B cell (primary cell): ENCODE measurements at regions not wholly inside any gene's neighbourhood (a gene's known extent, or its start where the extent isn't known, plus 50 kb on each side); places are given as distances from the start of the nearest gene placed in this dataset.

Source experiments
- ATAC-seq: fragments of 200-7000 bp; cut with Tn5 transposase; one replicate; pipeline ENCODE4 v1.10.0; 2021; ENCODE audit warnings: low read depth, mild to moderate bottlenecking, moderate number of reproducible peaks, moderate library complexity
- CTCF ChIA-PET: fragments of 350-600 bp; sonication (Branson Sonifier 250); formaldehyde crosslinking; loops from one replicate; lab custom pipeline; 2021; ENCODE audit warnings: antibody characterized with exemption, inconsistent platforms; lab: Charles Lee
- POLR2A ChIA-PET: fragments of 350-600 bp; sonication (Branson Sonifier 250); formaldehyde crosslinking; loops from one replicate; lab custom pipeline; 2021; ENCODE audit warnings: antibody characterized with exemption; lab: Charles Lee
- DNase-seq: peaks from one replicate; pipeline ENCODE4 v3.0.0; 2013
- H2AFZ ChIP-seq: 2 replicates; pipeline ENCODE4 v1.6.1; 2012; ENCODE audit warnings: mild to moderate bottlenecking, low read depth, low read length; ENCODE audit not compliant: insufficient read depth, poor library complexity, severe bottlenecking
- H3K27ac ChIP-seq, 2 donors: 1 replicate in 1 of 2; 2 replicates in 1 of 2; pipeline ENCODE4 v1.5.1; 2012 to 2013; ENCODE audit warnings: low read length in 2 of 2, mild to moderate bottlenecking in 2 of 2, moderate library complexity in 1 of 2
- H3K27me3 ChIP-seq, 4 experiments: fragments of 200-600 bp in 1 of 4; sonication (generic) in 1 of 4; replicated peaks in 1 of 4; 1 replicate in 2 of 4; 2 replicates in 2 of 4; pipeline versions ENCODE4 v1.6.1 to v1.7.0; 2013 to 2016; ENCODE audit warnings: low read length in 3 of 4, mild to moderate bottlenecking in 2 of 4, mixed read lengths in 1 of 4, moderate library complexity in 1 of 4; ENCODE audit not compliant: insufficient read depth in 4 of 4, control insufficient read depth in 3 of 4; ENCODE audit errors: control extremely low read depth in 1 of 4
- H3K36me3 ChIP-seq, 2 experiments: replicated peaks in 1 of 2; 1 replicate in 1 of 2; 2 replicates in 1 of 2; pipeline versions ENCODE4 v1.6.1 to v1.7.1; 2013; ENCODE audit warnings: low read length in 1 of 2; ENCODE audit not compliant: insufficient read depth in 2 of 2, control insufficient read depth in 1 of 2; ENCODE audit errors: control extremely low read depth in 1 of 2, extremely low read depth in 1 of 2
- H3K4me1 ChIP-seq, 2 donors: fragments of 200-600 bp in 1 of 2; sonication (generic) in 1 of 2; 1 replicate in 1 of 2; 2 replicates in 1 of 2; pipeline versions ENCODE4 v1.5.1 to v1.6.1; 2013 to 2017; ENCODE audit warnings: low read length in 2 of 2; ENCODE audit not compliant: control insufficient read depth in 2 of 2, insufficient read depth in 2 of 2
- H3K4me2 ChIP-seq: replicated peaks from 2 replicates; pipeline ENCODE3; 2012; ENCODE audit warnings: mild to moderate bottlenecking, low read depth, low read length; ENCODE audit not compliant: poor library complexity, severe bottlenecking
- H3K4me3 ChIP-seq, 5 experiments: fragments of 200-600 bp in 1 of 5; sonication (generic) in 1 of 5; 1 replicate in 3 of 5; 2 replicates in 2 of 5; pipeline versions ENCODE4 v1.5.1 to v1.7.0; 2011 to 2016; ENCODE audit warnings: low read length in 4 of 5, mild to moderate bottlenecking in 4 of 5, low read depth in 2 of 5, control low read depth in 1 of 5, moderate library complexity in 1 of 5; ENCODE audit not compliant: insufficient read depth in 1 of 5; ENCODE audit errors: control extremely low read depth in 1 of 5, extremely low read depth in 1 of 5
- H3K79me2 ChIP-seq: fragments of 200-600 bp; sonication (generic); one replicate; pipeline ENCODE4 v1.6.0; 2016; ENCODE audit warnings: low read length; ENCODE audit not compliant: control insufficient read depth, insufficient read depth
- H3K9ac ChIP-seq: fragments of 200-600 bp; sonication (generic); 2 replicates; pipeline ENCODE4 v1.6.1; 2017; ENCODE audit warnings: mild to moderate bottlenecking, low read length, moderate library complexity
- H3K9me3 ChIP-seq, 3 donors: one replicate each; pipeline versions ENCODE4 v1.6.1 to v1.7.1; 2013; ENCODE audit warnings: low read length in 2 of 3; ENCODE audit not compliant: control insufficient read depth in 2 of 3, insufficient read depth in 1 of 3; ENCODE audit errors: control extremely low read depth in 1 of 3
- H4K20me1 ChIP-seq: 2 replicates; pipeline ENCODE4 v1.6.0; 2012; ENCODE audit warnings: mild to moderate bottlenecking, low read length; ENCODE audit not compliant: insufficient read depth, control insufficient read depth, poor library complexity, severe bottlenecking
- H3K27ac Mint-ChIP-seq: one replicate; pipeline ENCODE4 v1.8.0; 2021; ENCODE audit warnings: mixed read lengths
- H3K27me3 Mint-ChIP-seq: one replicate; pipeline ENCODE4 v1.8.0; 2021; ENCODE audit warnings: mixed read lengths
- H3K4me1 Mint-ChIP-seq: one replicate; pipeline ENCODE4 v1.8.0; 2021; ENCODE audit warnings: mixed read lengths
- H3K4me3 Mint-ChIP-seq: one replicate; pipeline ENCODE4 v1.8.0; 2021; ENCODE audit warnings: mixed read lengths
- H3K9me3 Mint-ChIP-seq: one replicate; pipeline ENCODE4 v1.8.0; 2022; ENCODE audit warnings: mixed read lengths; ENCODE audit not compliant: insufficient read depth
- CTCF ChIP-seq: fragments of 200-600 bp; IDR thresholded peaks from one replicate; pipeline ENCODE4 v1.8.0; 2022; ENCODE audit warnings: antibody characterized with exemption, mild to moderate bottlenecking
- EZH2 ChIP-seq: IDR thresholded peaks from 2 replicates; pipeline ENCODE4 v1.6.1; 2012; ENCODE audit warnings: borderline replicate concordance, low read depth, mild to moderate bottlenecking, moderate library complexity, low read length; ENCODE audit not compliant: insufficient read depth, poor library complexity, severe bottlenecking
- WGBS: methylation state at CpG from one replicate; pipeline ENCODE4 v1.1.5; 2013; ENCODE audit warnings: missing lambda C conversion rate; ENCODE audit not compliant: insufficient coverage; 5-methylcytosine and 5-hydroxymethylcytosine counted together
- intact Hi-C: fragments of 100-400 bp; cut with micrococcal nuclease; formaldehyde crosslinking; loops from one replicate; pipeline ENCODE4 v1.10.0; 2022

- CTCF ChIA-PET = no interaction called here
- POLR2A ChIA-PET = no interaction called here
- Histone ChIP-seq H3K27ac (no peak overlapping the region), H3K4me3 (no peak overlapping the region), H3K36me3 (no peaks in the 10 kb centered on the region), H4K20me1 (no peaks in the 10 kb centered on the region), H2AFZ (no peak overlapping the region), H3K4me1 (no peaks in the 10 kb centered on the region), H3K9me3 (peaks cover 0 to 4% (median 0%) of the 10 kb centered on the region in 3 donors), H3K27me3 (no peaks in the 10 kb centered on the region), H3K79me2 (no peaks in the 10 kb centered on the region), H3K4me2 (no peak overlapping the region), H3K9ac (no peak overlapping the region)
- WGBS = 89% methylated on average over 2 of the region's 3 CpGs
- TF ChIP-seq EZH2 = no peak
- no peak for TF ChIP-seq CTCF
- H3K9me3 Mint-ChIP-seq = no peaks in the 10 kb centered on the region
- H3K27ac Mint-ChIP-seq = no peak overlapping the region
- no peak for ATAC-seq
- intact Hi-C loops = no loop called here
- peak; percentile 2 for DNase-seq
- no peak overlapping the region for H3K4me3 Mint-ChIP-seq
- no peaks in the 10 kb centered on the region for H3K27me3 Mint-ChIP-seq
- peaks cover 4% of the 10 kb centered on the region for H3K4me1 Mint-ChIP-seq
These were observed 600.1 kb upstream of the ZNF804A start for GRCh38 chr2:183998041-183998796.

GRCh38 chr2:183998797-183999190 is 599.5 kb upstream of the ZNF804A start:
- POLR2A ChIA-PET = no interaction called here
- no peak overlapping the region for H3K27ac ChIP-seq

More at GRCh38 chr2:183998797-183999190, 599.5 kb upstream of the ZNF804A start:
- H3K27me3 Mint-ChIP-seq = no peaks in the 10 kb centered on the region
- Histone ChIP-seq H3K9me3 (no peaks in the 10 kb centered on the region), H3K4me2 (no peak overlapping the region), H2AFZ (no peak overlapping the region), H3K27me3 (no peaks in the 10 kb centered on the region), H4K20me1 (no peaks in the 10 kb centered on the region), H3K79me2 (no peaks in the 10 kb centered on the region), H3K36me3 (no peaks in the 10 kb centered on the region), H3K4me3 (no peak overlapping the region), H3K4me1 (no peaks in the 10 kb centered on the region), H3K9ac (no peak overlapping the region)
- H3K4me3 Mint-ChIP-seq = no peak overlapping the region
- ATAC-seq (no peak), DNase-seq (no peak)
- WGBS = no CpG with 5 or more reads among the region's 1 CpG
- H3K9me3 Mint-ChIP-seq = no peaks in the 10 kb centered on the region
- H3K4me1 Mint-ChIP-seq = peaks cover 4% of the 10 kb centered on the region
- TF ChIP-seq CTCF (no peak), EZH2 (no peak)
- CTCF ChIA-PET = no interaction called here
- H3K27ac Mint-ChIP-seq = no peak overlapping the region
- intact Hi-C loops = no loop called here
